ENCODE measurements at regions not wholly inside any gene's neighbourhood (a gene's known extent, or its start where the extent isn't known, plus 50 kb on each side); places are given as distances from the start of the nearest gene placed in this dataset.

DNA sequence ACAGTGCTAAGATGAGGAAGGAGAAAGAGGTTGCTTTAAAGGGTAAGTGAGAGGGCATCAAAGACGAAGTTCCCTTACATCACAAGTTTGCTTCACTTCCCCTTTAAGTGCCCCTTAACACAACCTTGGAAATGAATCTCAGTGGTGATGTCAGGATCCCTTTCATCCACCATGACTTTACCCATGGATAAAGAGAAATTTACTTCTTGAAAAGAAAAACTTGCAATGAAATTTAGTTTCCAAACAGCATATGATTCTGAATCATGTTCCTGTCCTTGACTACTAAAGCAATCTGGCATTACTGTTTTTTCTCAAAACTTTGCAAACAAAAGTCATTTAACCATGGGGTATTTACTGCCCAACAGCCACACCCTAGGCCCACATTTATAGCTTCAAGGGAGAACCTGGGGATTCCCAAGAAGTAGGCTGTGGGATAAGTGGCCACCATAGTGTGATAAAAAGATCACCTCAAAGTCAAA lies 135.9 kb downstream of the ITGB8 start:
- POLR2A ChIA-PET = no interaction called here
- TF ChIP-seq, protein P1, sequence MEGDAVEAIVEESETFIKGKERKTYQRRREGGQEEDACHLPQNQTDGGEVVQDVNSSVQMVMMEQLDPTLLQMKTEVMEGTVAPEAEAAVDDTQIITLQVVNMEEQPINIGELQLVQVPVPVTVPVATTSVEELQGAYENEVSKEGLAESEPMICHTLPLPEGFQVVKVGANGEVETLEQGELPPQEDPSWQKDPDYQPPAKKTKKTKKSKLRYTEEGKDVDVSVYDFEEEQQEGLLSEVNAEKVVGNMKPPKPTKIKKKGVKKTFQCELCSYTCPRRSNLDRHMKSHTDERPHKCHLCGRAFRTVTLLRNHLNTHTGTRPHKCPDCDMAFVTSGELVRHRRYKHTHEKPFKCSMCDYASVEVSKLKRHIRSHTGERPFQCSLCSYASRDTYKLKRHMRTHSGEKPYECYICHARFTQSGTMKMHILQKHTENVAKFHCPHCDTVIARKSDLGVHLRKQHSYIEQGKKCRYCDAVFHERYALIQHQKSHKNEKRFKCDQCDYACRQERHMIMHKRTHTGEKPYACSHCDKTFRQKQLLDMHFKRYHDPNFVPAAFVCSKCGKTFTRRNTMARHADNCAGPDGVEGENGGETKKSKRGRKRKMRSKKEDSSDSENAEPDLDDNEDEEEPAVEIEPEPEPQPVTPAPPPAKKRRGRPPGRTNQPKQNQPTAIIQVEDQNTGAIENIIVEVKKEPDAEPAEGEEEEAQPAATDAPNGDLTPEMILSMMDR (IDR thresholded peaks at IDR 0.05; ENCODE audit: insufficient read depth, low read length, missing control alignments) = no peak
- CTCF ChIA-PET = no interaction called here
- no peak overlapping the region for H3K4me3 ChIP-seq (ENCODE audit: low read depth, low read length)
- no peak for DNase-seq (ENCODE audit: low read depth, low spot score)

- ChIA-PET CTCF (no interaction called here), POLR2A (no interaction called here)
- TF ChIP-seq, protein P1 (IDR thresholded peaks at IDR 0.05; ENCODE audit: insufficient read depth, low read length, missing control alignments) = no peak
- no peak overlapping the region for H3K4me3 ChIP-seq (ENCODE audit: low read depth, low read length)
- DNase-seq (ENCODE audit: low read depth, low spot score) = no peak
Measured at GRCh38 chr7:20470082-20470481, 139.4 kb downstream of the ITGB8 start.

GRCh38 chr7:20470726-20471125 lies 140.0 kb downstream of the ITGB8 start:
- no peak for DNase-seq (ENCODE audit: low read depth, low spot score)
- H3K4me3 ChIP-seq (ENCODE audit: low read depth, low read length) = no peak overlapping the region
- POLR2A ChIA-PET = no interaction called here
- CTCF ChIA-PET = no interaction called here
- TF ChIP-seq, protein P1 (IDR thresholded peaks at IDR 0.05; ENCODE audit: insufficient read depth, low read length, missing control alignments) = no peak

- TF ChIP-seq, protein P1 (IDR thresholded peaks at IDR 0.05; ENCODE audit: insufficient read depth, low read length, missing control alignments) = no peak
- CTCF ChIA-PET = no interaction called here
- H3K4me3 ChIP-seq (ENCODE audit: low read depth, low read length) = no peak overlapping the region
- no peak for DNase-seq (ENCODE audit: low read depth, low spot score)
- POLR2A ChIA-PET = no interaction called here
Measured at GRCh38 chr7:20474249-20474648, 141.2 kb upstream of the ABCB5 start.

DNA sequence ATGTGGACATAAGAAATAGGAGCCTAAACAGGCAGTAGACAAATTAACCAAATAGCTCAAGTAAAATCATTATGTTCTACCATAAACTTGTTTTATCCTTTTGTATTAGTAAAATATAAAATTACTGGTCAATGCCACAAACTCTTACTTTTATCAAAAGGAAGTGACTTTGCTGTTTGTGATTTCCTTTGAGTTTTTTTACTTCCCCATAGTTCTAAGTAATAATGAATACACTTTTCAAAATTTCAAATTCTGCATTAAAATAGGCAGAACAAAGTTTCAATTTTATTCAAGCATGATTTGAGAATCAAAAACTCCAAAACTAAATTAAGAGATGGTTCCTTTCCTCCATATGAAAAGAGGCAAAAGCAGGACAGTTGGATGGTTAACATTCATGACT lies 139.7 kb upstream of the ABCB5 start:
- POLR2A ChIA-PET = no interaction called here
- no peak overlapping the region for H3K4me3 ChIP-seq (ENCODE audit: low read depth, low read length)
- CTCF ChIA-PET = no interaction called here
- DNase-seq (ENCODE audit: low read depth, low spot score) = no peak
- TF ChIP-seq, protein P1 (IDR thresholded peaks at IDR 0.05; ENCODE audit: insufficient read depth, low read length, missing control alignments) = no peak

DNA sequence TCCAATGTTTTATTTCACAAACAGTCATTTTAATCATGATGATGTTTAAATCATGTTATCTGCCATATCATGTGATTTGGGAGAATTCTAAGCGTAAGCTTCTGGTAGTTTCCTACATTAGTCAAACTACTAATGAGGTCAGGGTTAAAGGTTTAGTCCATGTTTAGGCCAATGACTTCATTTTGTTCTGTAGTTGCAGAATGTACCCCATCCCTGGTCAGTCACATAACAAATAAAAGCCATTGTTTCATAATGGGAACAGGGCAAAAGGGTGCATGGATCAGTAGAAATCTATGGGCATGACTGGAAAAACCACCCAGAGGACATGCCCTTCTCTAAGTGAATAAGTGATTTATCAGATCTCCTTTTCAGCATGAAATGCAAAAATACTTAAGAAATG lies 138.4 kb upstream of the ABCB5 start:
- no peak overlapping the region for H3K4me3 ChIP-seq (ENCODE audit: low read depth, low read length)
- DNase-seq (ENCODE audit: low read depth, low spot score) = no peak
- ChIA-PET POLR2A (no interaction called here), CTCF (no interaction called here)
- TF ChIP-seq, protein P1 (IDR thresholded peaks at IDR 0.05; ENCODE audit: insufficient read depth, low read length, missing control alignments) = no peak

All from AG04449 (cell line).